Psoas muscle (tissue), 7 donors: ENCODE measurements at regions not wholly inside any gene's neighbourhood (a gene's known extent, or its start where the extent isn't known, plus 50 kb on each side); places are given as distances from the start of the nearest gene placed in this dataset.
"Not testable (repeated sequence)": the region's sequence is repeated elsewhere in the genome, so short reads cannot be mapped to it uniquely, and the experiment has no call there.

ENCODE experiments used
- ATAC-seq, 4 donors: fragments of 200-7000 bp; cut with Tn5 transposase; one replicate each; pipeline ENCODE4 v1.9.1; 2020; ENCODE audit warnings: moderate library complexity in 3 of 4, mild to moderate bottlenecking in 2 of 4
- DNase-seq, 2 donors: peaks; one replicate each; pipeline ENCODE4 v3.0.0-alpha.2; 2020
- H3K27ac ChIP-seq: fragments of 200-600 bp; one replicate; pipeline ENCODE4 v1.8.0; 2022
- H3K27me3 ChIP-seq, 3 donors: fragments of 200-600 bp in 1 of 3; one replicate each; pipeline versions ENCODE4 v1.6.1 to v1.8.0; 2013 to 2022; ENCODE audit warnings: low read length in 2 of 3, mild to moderate bottlenecking in 2 of 3, moderate library complexity in 1 of 3; ENCODE audit not compliant: insufficient read depth in 3 of 3
- H3K36me3 ChIP-seq, 2 donors: fragments of 200-600 bp in 1 of 2; one replicate each; pipeline versions ENCODE4 v1.6.1 to v1.8.0; 2013 to 2022; ENCODE audit warnings: low read depth in 1 of 2, mild to moderate bottlenecking in 1 of 2, moderate library complexity in 1 of 2; ENCODE audit not compliant: insufficient read depth in 1 of 2
- H3K4me1 ChIP-seq: fragments of 200-600 bp; one replicate; pipeline ENCODE4 v1.8.0; 2022
- H3K4me3 ChIP-seq: fragments of 200-600 bp; one replicate; pipeline ENCODE4 v1.8.0; 2022; ENCODE audit warnings: mild to moderate bottlenecking
- H3K9me3 ChIP-seq: fragments of 200-600 bp; one replicate; pipeline ENCODE4 v1.8.0; 2022
- CTCF ChIP-seq: fragments of 200-600 bp; IDR thresholded peaks from one replicate; pipeline ENCODE4 v1.8.0; 2022; ENCODE audit warnings: antibody characterized with exemption
- whole genome bisulfite sequencing, 3 donors: extraction: QIAGEN DNeasy Blood & Tissue Kit; methylation state at CpG; one replicate each; pipeline versions ENCODE4 v1.1.6 to v1.1.7; 2013; 5-methylcytosine and 5-hydroxymethylcytosine counted together
- intact Hi-C, 2 donors: fragments of 100-400 bp; cut with DNase I; formaldehyde crosslinking; loops; one replicate each; pipeline versions ENCODE4 v1.11.0 to v1.14.2; 2022
- donor health status: healthy with polysubstance abuse.
- donor health status: DM: no; HTN: no; CAD: no; lungs with moderate emphysema.
- donor health status: Bipolar disorder and iron deficiency.
- donor health status: healthy.
- donor health status: DM: yes; HTN: yes; CAD: no.
- donor health status: DM: no; HTN: no; CAD: no.
- donor health status: DM: yes; HTN: yes; CAD: no.

GRCh38 chr13:91050970-91051369, 296.5 kb upstream of the MIR17HG start:
- ATAC-seq (no peak), DNase-seq (no peak)
- Histone ChIP-seq H3K27ac (no peak overlapping the region), H3K4me3 (no peak overlapping the region), H3K27me3 (no peaks in the 10 kb centered on the region), H3K36me3 (no peaks in the 10 kb centered on the region), H3K9me3 (no peaks in the 10 kb centered on the region), H3K4me1 (no peaks in the 10 kb centered on the region)
- no peak for TF ChIP-seq CTCF
- WGBS, 3 donors: 25 to 36% (median 27%) methylated on average over 2 of the region's 2 CpGs
- intact Hi-C loops: no loop called here

GRCh38 chr13:91052876-91053275, 294.6 kb upstream of the MIR17HG start:
- no peaks in the 10 kb centered on the region for H3K36me3 ChIP-seq
- intact Hi-C loops: no loop called here
- no peak for ATAC-seq

GRCh38 chr13:91053318-91054065, 294.0 kb upstream of the MIR17HG start:
- H3K4me3 ChIP-seq: no peak overlapping the region
- H3K27me3 ChIP-seq: no peaks in the 10 kb centered on the region
- no peak overlapping the region for H3K27ac ChIP-seq
- no peaks in the 10 kb centered on the region for H3K36me3 ChIP-seq
- WGBS, 3 donors: 80 to 89% (median 82%) methylated on average over 2 of the region's 2 CpGs
- intact Hi-C loops: no loop called here
- TF ChIP-seq CTCF: no peak
- ATAC-seq (no peak), DNase-seq (no peak)
- H3K4me1 ChIP-seq: no peaks in the 10 kb centered on the region
- H3K9me3 ChIP-seq: peaks cover 6% of the 10 kb centered on the region

More at GRCh38 chr13:91052876-91053275, 294.6 kb upstream of the MIR17HG start:
- DNase-seq: no peak
- no peak for TF ChIP-seq CTCF
- H3K27me3 ChIP-seq: no peaks in the 10 kb centered on the region
- no peaks in the 10 kb centered on the region for H3K4me1 ChIP-seq
- no peak overlapping the region for H3K27ac ChIP-seq
- H3K9me3 ChIP-seq: no peaks in the 10 kb centered on the region
- no peak overlapping the region for H3K4me3 ChIP-seq
- 53 to 56% (median 55%) methylated on average over 1 of the region's 1 CpG for WGBS, 3 donors

GRCh38 chr13:91054902-91055301, 292.6 kb upstream of the MIR17HG start:
- Histone ChIP-seq H3K27me3 (no peaks in the 10 kb centered on the region), H3K4me1 (no peaks in the 10 kb centered on the region), H3K9me3 (peaks cover 12% of the 10 kb centered on the region), H3K36me3 (no peaks in the 10 kb centered on the region), H3K4me3 (no peak overlapping the region), H3K27ac (no peak overlapping the region)
- no peak for ATAC-seq
- DNase-seq: no peak
- WGBS, 3 donors: 48 to 53% (median 52%) methylated on average over 1 of the region's 1 CpG
- intact Hi-C loops: no loop called here
- TF ChIP-seq CTCF: no peak

- H3K27ac ChIP-seq: no peak overlapping the region
- no peaks in the 10 kb centered on the region for H3K36me3 ChIP-seq
- intact Hi-C loops: no loop called here
- no peaks in the 10 kb centered on the region for H3K4me1 ChIP-seq
- no peaks in the 10 kb centered on the region for H3K27me3 ChIP-seq
- DNase-seq: no peak
- no peak overlapping the region for H3K4me3 ChIP-seq
- ATAC-seq: no peak
- no peak for TF ChIP-seq CTCF
- WGBS, 3 donors: 62 to 82% (median 78%) methylated on average over 2 of the region's 2 CpGs
- peaks cover 12% of the 10 kb centered on the region for H3K9me3 ChIP-seq
Observed at GRCh38 chr13:91056746-91057145, 290.7 kb upstream of the MIR17HG start.

- H3K36me3 ChIP-seq, ATAC-seq, H3K27ac ChIP-seq, intact Hi-C loops, H3K4me1 ChIP-seq, DNase-seq, H3K27me3 ChIP-seq, H3K4me3 ChIP-seq: not testable (repeated sequence)
- H3K9me3 ChIP-seq: peaks cover 12% of the 10 kb centered on the region
- WGBS, 3 donors: 92 to 97% (median 93%) methylated on average over 2 of the region's 2 CpGs
Observed at GRCh38 chr13:91057507-91057906, 290.0 kb upstream of the MIR17HG start.
